HepG2 (cell line): ENCODE measurements at regions not wholly inside any gene's neighbourhood (a gene's known extent, or its start where the extent isn't known, plus 50 kb on each side); places are given as distances from the start of the nearest gene placed in this dataset.

Source experiments
- ATAC-seq: fragments of 200-7000 bp; cut with Tn5 transposase; 3 replicates; pipeline ENCODE4 v1.9.1; 2020; ENCODE audit warnings: mild to moderate bottlenecking, moderate library complexity
- BruUV-seq: library from RNA; stranded (reverse); fragments of 400-500 nt; replicated peaks from 2 replicates; lab custom pipeline; 2021; lab: Mats Ljungman, UMichigan
- CTCF ChIA-PET: fragments of 300-600 bp; formaldehyde crosslinking; extraction: SDS; loops from one replicate; lab custom pipeline; 2021; ENCODE audit warnings: low total read pairs, inconsistent platforms, low intra/inter-chr PET ratio; lab: Yijun Ruan, JAX
- POLR2A ChIA-PET: fragments of 350-600 bp; sonication (Branson Sonifier 250); formaldehyde crosslinking; loops from one replicate; lab custom pipeline; 2020; ENCODE audit warnings: antibody characterized with exemption, inconsistent platforms; lab: Yijun Ruan, JAX
- DNase-seq: peaks from one replicate; pipeline ENCODE4 v3.0.0-alpha.2; 2015; ENCODE audit warnings: low spot score
- FAIRE-seq: peaks from 3 replicates; lab custom pipeline; 2011; peaks lifted over from hg19 to GRCh38; lab: Jason Lieb, UNC
- H2AFZ ChIP-seq: one replicate; pipeline ENCODE4 v1.6.1; 2011; ENCODE audit warnings: low read length, inconsistent platforms
- H3K27ac ChIP-seq: fragments of 300-600 bp; 3 replicates; pipeline ENCODE4 v1.8.0; 2011; ENCODE audit warnings: mixed run types, mild to moderate bottlenecking, mixed read lengths, low read length, inconsistent platforms; ENCODE audit not compliant: insufficient read depth; ENCODE audit errors: extremely low read length
- H3K27me3 ChIP-seq, 2 experiments: fragments of 200-600 bp in 1 of 2; 2 replicates in 1 of 2; 3 replicates in 1 of 2; pipeline versions ENCODE4 v1.6.0 to v1.8.0; 2011; ENCODE audit warnings: low read length in 2 of 2, mild to moderate bottlenecking in 2 of 2, moderate library complexity in 2 of 2, inconsistent platforms in 1 of 2; ENCODE audit not compliant: insufficient read depth in 2 of 2, control insufficient read depth in 1 of 2
- H3K36me3 ChIP-seq, 2 experiments: fragments of 200-600 bp in 1 of 2; replicated peaks in 1 of 2; 2 replicates in 1 of 2; 3 replicates in 1 of 2; pipeline versions ENCODE4 v1.5.1 to v1.8.0; 2011; ENCODE audit warnings: low read length in 2 of 2, inconsistent platforms in 1 of 2; ENCODE audit not compliant: insufficient read depth in 2 of 2, control insufficient read depth in 1 of 2
- H3K4me1 ChIP-seq: 2 replicates; pipeline ENCODE4 v1.5.1; 2012; ENCODE audit warnings: low read length, inconsistent platforms; ENCODE audit not compliant: insufficient read depth
- H3K4me2 ChIP-seq: 2 replicates; pipeline ENCODE4 v1.6.0; 2011; ENCODE audit warnings: low read depth, low read length, inconsistent platforms
- H3K4me3 ChIP-seq, 3 experiments: fragments of 200-600 bp in 1 of 3; sonication (generic), shearing (Covaris generic) in 1 of 3; replicated peaks in 1 of 3; 2 replicates each; pipeline ENCODE4 v1.5.1; 2011 to 2016; ENCODE audit warnings: low read length in 3 of 3, inconsistent platforms in 2 of 3, low read depth in 2 of 3, mild to moderate bottlenecking in 2 of 3, control low read depth in 1 of 3, mixed read lengths in 1 of 3; ENCODE audit not compliant: insufficient read depth in 1 of 3
- H3K79me2 ChIP-seq: one replicate; pipeline ENCODE4 v1.6.1; 2011; ENCODE audit warnings: low read length, inconsistent platforms; ENCODE audit not compliant: insufficient read depth
- H3K9ac ChIP-seq: 2 replicates; pipeline ENCODE4 v1.6.0; 2011; ENCODE audit warnings: mild to moderate bottlenecking, low read depth, low read length, inconsistent platforms; ENCODE audit not compliant: insufficient read depth
- H3K9me3 ChIP-seq: 2 replicates; pipeline ENCODE4 v1.5.1; 2012; ENCODE audit warnings: mild to moderate bottlenecking, low read length
- H4K20me1 ChIP-seq: 2 replicates; pipeline ENCODE4 v1.6.0; 2011; ENCODE audit warnings: inconsistent platforms, mild to moderate bottlenecking, low read length, moderate library complexity; ENCODE audit not compliant: insufficient read depth
- BRF2 ChIP-seq: sonication (generic); formaldehyde crosslinking; IDR thresholded peaks from 2 replicates; pipeline ENCODE4 v1.8.1; 2022; ENCODE audit warnings: mild to moderate bottlenecking, missing genetic modification reagents
- HOXA5 ChIP-seq: sonication (generic); formaldehyde crosslinking; IDR thresholded peaks from 2 replicates; pipeline ENCODE4 v1.4.0; 2020; ENCODE audit warnings: missing genetic modification reagents
- KDM1A ChIP-seq: IDR thresholded peaks from 2 replicates; pipeline ENCODE4 v1.6.1; 2016; ENCODE audit warnings: missing compliant biosample characterization
- KDM4B ChIP-seq: sonication (generic); formaldehyde crosslinking; IDR thresholded peaks from 2 replicates; pipeline ENCODE4 v1.4.0; 2020; ENCODE audit warnings: missing genetic modification reagents
- MIXL1 ChIP-seq: IDR thresholded peaks from 2 replicates; pipeline ENCODE4 v1.6.1; 2016
- POLR2AphosphoS2 ChIP-seq: IDR thresholded peaks from 2 replicates; pipeline ENCODE4 v1.6.1; 2011; ENCODE audit warnings: low read depth, low read length, improper control_type of control experiment
- REPIN1 ChIP-seq: sonication (generic); formaldehyde crosslinking; IDR thresholded peaks from 2 replicates; pipeline ENCODE4 v1.8.0; 2022; ENCODE audit warnings: missing genetic modification reagents, low read depth, mild to moderate bottlenecking, borderline replicate concordance
- RFX1 ChIP-seq: fragments of 450-650 bp; IDR thresholded peaks from 2 replicates; pipeline ENCODE4 v1.6.1; 2017
- ZBTB7B ChIP-seq: sonication (generic); formaldehyde crosslinking; IDR thresholded peaks from 2 replicates; pipeline ENCODE4 v1.4.0; 2020; ENCODE audit warnings: missing genetic modification reagents
- ZKSCAN8 ChIP-seq: IDR thresholded peaks from 2 replicates; pipeline ENCODE4 v1.6.1; 2016; ENCODE audit warnings: borderline replicate concordance, missing genetic modification reagents, missing compliant biosample characterization
- ZMYM4 ChIP-seq: sonication (generic); formaldehyde crosslinking; IDR thresholded peaks from 2 replicates; pipeline ENCODE4 v1.8.1; 2023; ENCODE audit warnings: mild to moderate bottlenecking, missing genetic modification reagents
- ZNF317 ChIP-seq: sonication (generic); formaldehyde crosslinking; IDR thresholded peaks from 2 replicates; pipeline ENCODE4 v1.5.0; 2020; ENCODE audit warnings: mild to moderate bottlenecking, missing genetic modification reagents
- ZNF709 ChIP-seq: sonication (generic); formaldehyde crosslinking; IDR thresholded peaks from 2 replicates; pipeline ENCODE4 v1.5.0; 2020; ENCODE audit warnings: mild to moderate bottlenecking, missing genetic modification reagents
- WGBS: methylation state at CpG from one replicate; pipeline ENCODE4 v1.1.6; 2017; ENCODE audit warnings: low lambda C conversion rate; 5-methylcytosine and 5-hydroxymethylcytosine counted together
- in situ Hi-C: cut with HindIII; loops from 2 replicates; pipeline ENCODE4 v1.10.0; 2017; ENCODE audit warnings: low pct_unique_long_range_greater_than_20kb; ENCODE audit not compliant: extremely low pct_ligation_motif_present
- intact Hi-C: fragments of 100-400 bp; cut with micrococcal nuclease; formaldehyde crosslinking; loops from one replicate; pipeline ENCODE4 v1.10.0; 2022; ENCODE audit not compliant: unreplicated experiment
- TF ChIP-seq, protein P1 (sequence below): sonication (generic); formaldehyde crosslinking; IDR thresholded peaks from 2 replicates; pipeline ENCODE4 v1.4.0; 2020; ENCODE audit warnings: missing genetic modification reagents, borderline replicate concordance

DNA sequence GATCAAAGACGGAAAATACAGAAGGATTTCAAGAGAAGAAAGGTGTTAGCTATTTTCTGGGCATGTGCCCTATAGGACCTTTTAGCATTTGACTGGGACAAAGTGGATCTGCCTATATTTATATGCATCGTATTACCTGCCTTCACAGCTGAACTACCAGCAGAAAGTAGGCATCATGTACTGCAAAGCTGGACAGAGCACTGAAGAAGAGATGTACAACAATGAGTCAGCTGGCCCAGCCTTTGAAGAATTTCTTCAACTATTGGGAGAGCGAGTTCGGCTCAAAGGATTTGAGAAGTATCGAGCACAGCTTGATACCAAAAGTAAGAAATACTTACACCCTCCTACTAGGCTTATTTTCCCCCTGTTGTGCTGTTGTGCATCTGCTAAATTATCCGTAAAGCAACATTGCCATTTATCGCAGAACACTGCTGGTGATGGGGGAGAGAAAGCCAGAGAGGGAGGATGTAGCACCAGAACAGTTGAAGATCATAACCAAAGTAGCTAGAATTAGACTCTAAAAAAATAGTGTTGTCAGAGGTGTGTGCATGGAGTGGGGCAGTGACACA, 282.0 kb upstream of the RGS6 start (continued):
- no peak for TF ChIP-seq BRF2 (CRISPR knock-in tag)

DNA sequence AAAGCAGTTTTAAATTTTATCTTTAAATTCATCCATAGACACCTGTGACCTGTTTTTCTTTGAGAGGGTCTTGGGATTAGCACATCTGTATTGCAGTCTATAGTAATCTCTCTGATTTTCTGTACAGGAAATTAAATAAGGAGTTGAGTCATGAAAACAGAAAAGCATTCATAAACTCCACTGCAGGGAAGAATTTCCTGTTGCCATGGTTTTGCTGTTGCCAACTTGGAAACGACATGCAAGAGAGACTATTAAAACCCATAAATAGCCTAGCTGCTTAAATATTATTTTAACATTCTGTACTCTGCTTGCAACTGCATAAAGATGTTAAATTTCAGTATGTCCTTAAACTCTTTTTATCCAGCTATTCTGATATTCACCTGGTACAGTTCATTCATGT, 281.0 kb upstream of the RGS6 start:
- Histone ChIP-seq H4K20me1 (no peaks in the 10 kb centered on the region), H3K36me3 (peaks cover 0 to 9% of the 10 kb centered on the region in 2 experiments; a peak in 2 of 5 replicates), H3K4me2 (no peak overlapping the region), H2AFZ (no peak overlapping the region), H3K4me1 (peaks cover 18% of the 10 kb centered on the region), H3K27ac (no peak overlapping the region), H3K4me3 (no peak overlapping the region), H3K27me3 (no peaks in the 10 kb centered on the region), H3K9ac (no peak overlapping the region), H3K9me3 (peaks cover 19% of the 10 kb centered on the region), H3K79me2 (no peaks in the 10 kb centered on the region)
- DNase-seq: no peak
- CTCF ChIA-PET: no interaction called here
- POLR2A ChIA-PET: no interaction called here
- ATAC-seq: no peak
- WGBS: 94% methylated on average over 1 of the region's 1 CpG
- no TSS peak for BruUV-seq
- no peak for FAIRE-seq
- no peak for TF ChIP-seq RFX1
- TF ChIP-seq MIXL1 (CRISPR knock-in tag): no peak
- TF ChIP-seq HOXA5 (CRISPR knock-in tag): no peak
- no peak for TF ChIP-seq ZKSCAN8
- TF ChIP-seq, all 625 proteins: peak for 0
- intact Hi-C loops (no loop called here), in situ Hi-C loops (no loop called here)

DNA sequence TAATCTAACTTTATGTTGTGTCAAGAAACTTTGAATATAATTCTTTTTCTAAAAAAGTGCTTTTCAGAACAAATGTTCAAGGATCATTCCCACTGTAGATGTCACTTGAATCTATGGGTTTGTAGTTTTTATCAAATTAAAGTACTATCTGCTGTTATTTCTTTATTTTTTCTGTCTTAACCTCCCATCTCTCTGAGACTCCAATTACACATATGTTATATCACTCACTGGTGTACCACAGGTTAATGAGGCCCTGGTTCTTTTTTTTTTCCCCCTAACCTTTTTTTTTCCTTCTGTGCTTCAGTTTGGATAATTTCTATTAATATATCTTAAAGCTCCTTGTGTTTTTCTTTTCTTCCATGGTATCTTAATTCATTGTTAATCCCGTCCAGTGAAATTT, 279.9 kb upstream of the RGS6 start:
- Histone ChIP-seq H3K79me2 (no peaks in the 10 kb centered on the region), H3K9ac (no peak overlapping the region), H4K20me1 (no peaks in the 10 kb centered on the region), H3K4me1 (peaks cover 18% of the 10 kb centered on the region), H3K27me3 (no peaks in the 10 kb centered on the region), H2AFZ (no peak overlapping the region), H3K9me3 (peaks cover 19% of the 10 kb centered on the region), H3K4me2 (no peak overlapping the region), H3K4me3 (no peak overlapping the region), H3K27ac (no peak overlapping the region), H3K36me3 (peaks cover 0 to 9% of the 10 kb centered on the region in 2 experiments; a peak in 2 of 5 replicates)
- in situ Hi-C loops (no loop called here), intact Hi-C loops (no loop called here)
- WGBS: 95% methylated on average over 1 of the region's 1 CpG
- ChIA-PET POLR2A (no interaction called here), CTCF (no interaction called here)
- TF ChIP-seq ZMYM4 (CRISPR knock-in tag) (no peak), ZBTB7B (CRISPR knock-in tag) (no peak), REPIN1 (CRISPR knock-in tag) (no peak), ZNF709 (CRISPR knock-in tag) (no peak), KDM4B (CRISPR knock-in tag) (no peak), POLR2AphosphoS2 (no peak), KDM1A (CRISPR knock-in tag) (no peak), ZNF317 (CRISPR knock-in tag) (no peak)
- TF ChIP-seq, protein P1, sequence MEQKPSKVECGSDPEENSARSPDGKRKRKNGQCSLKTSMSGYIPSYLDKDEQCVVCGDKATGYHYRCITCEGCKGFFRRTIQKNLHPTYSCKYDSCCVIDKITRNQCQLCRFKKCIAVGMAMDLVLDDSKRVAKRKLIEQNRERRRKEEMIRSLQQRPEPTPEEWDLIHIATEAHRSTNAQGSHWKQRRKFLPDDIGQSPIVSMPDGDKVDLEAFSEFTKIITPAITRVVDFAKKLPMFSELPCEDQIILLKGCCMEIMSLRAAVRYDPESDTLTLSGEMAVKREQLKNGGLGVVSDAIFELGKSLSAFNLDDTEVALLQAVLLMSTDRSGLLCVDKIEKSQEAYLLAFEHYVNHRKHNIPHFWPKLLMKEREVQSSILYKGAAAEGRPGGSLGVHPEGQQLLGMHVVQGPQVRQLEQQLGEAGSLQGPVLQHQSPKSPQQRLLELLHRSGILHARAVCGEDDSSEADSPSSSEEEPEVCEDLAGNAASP (CRISPR knock-in tag): no peak
- ATAC-seq: no peak
- BruUV-seq: no TSS peak
- no peak for FAIRE-seq
- DNase-seq: no peak
